ENCODE measurements at regions not wholly inside any gene's neighbourhood (a gene's known extent, or its start where the extent isn't known, plus 50 kb on each side); places are given as distances from the start of the nearest gene placed in this dataset.

- DNase-seq = no peak
These were observed 80.6 kb upstream of the PAK5 start for GRCh38 chr20:9919271-9920014.

- DNase-seq = no peak
These were observed 79.5 kb upstream of the PAK5 start for GRCh38 chr20:9918348-9918747.

- DNase-seq = no peak
These were observed 77.9 kb upstream of the PAK5 start for GRCh38 chr20:9916761-9917160.

- DNase-seq = peak; percentile 41
These were observed 74.1 kb upstream of the PAK5 start for GRCh38 chr20:9912858-9913434.

- no peak for DNase-seq
These were observed 73.4 kb upstream of the PAK5 start for GRCh38 chr20:9912290-9912689.

GRCh38 chr20:9911519-9911918 lies 72.6 kb upstream of the PAK5 start:
- no peak for DNase-seq

- no peak for DNase-seq
These were observed 70.3 kb upstream of the PAK5 start for GRCh38 chr20:9909167-9909566.

- peak; percentile 56 for DNase-seq
These were observed 64.3 kb upstream of the PAK5 start for GRCh38 chr20:9903048-9903655.

- no peak for DNase-seq
These were observed 50.5 kb upstream of the PAK5 start for GRCh38 chr20:9889270-9889981.
